Calu3 (cell line): ENCODE measurements at regions not wholly inside any gene's neighbourhood (a gene's known extent, or its start where the extent isn't known, plus 50 kb on each side); places are given as distances from the start of the nearest gene placed in this dataset.

Source experiments
- BruUV-seq: library from RNA; stranded (reverse); fragments of 400-500 nt; replicated peaks from 2 replicates; lab custom pipeline; 2021; lab: Mats Ljungman, UMichigan
- CTCF ChIA-PET: fragments of 300-600 bp; sonication (Branson Sonifier 250); formaldehyde crosslinking; loops from one replicate; lab custom pipeline; 2022; ENCODE audit warnings: antibody characterized with exemption; lab: Charles Lee
- DNase-seq: peaks from one replicate; pipeline ENCODE4 v3.0.0; 2022
- H3K27ac Mint-ChIP-seq: one replicate; pipeline ENCODE4 v1.8.0; 2022; ENCODE audit warnings: mixed read lengths; ENCODE audit not compliant: unreplicated experiment
- H3K27me3 Mint-ChIP-seq: one replicate; pipeline ENCODE4 v1.8.0; 2022; ENCODE audit warnings: mixed read lengths; ENCODE audit not compliant: unreplicated experiment
- H3K36me3 Mint-ChIP-seq: one replicate; pipeline ENCODE4 v1.8.0; 2022; ENCODE audit warnings: mild to moderate bottlenecking, moderate library complexity, mixed read lengths; ENCODE audit not compliant: insufficient read depth, unreplicated experiment
- H3K4me1 Mint-ChIP-seq: one replicate; pipeline ENCODE4 v1.8.0; 2022; ENCODE audit warnings: mild to moderate bottlenecking, low read depth, mixed read lengths; ENCODE audit not compliant: unreplicated experiment
- H3K4me3 Mint-ChIP-seq: one replicate; pipeline ENCODE4 v1.8.0; 2022; ENCODE audit warnings: mild to moderate bottlenecking, low read depth, moderate library complexity, mixed read lengths; ENCODE audit not compliant: unreplicated experiment
- H3K9me3 Mint-ChIP-seq: one replicate; pipeline ENCODE4 v1.8.0; 2022; ENCODE audit warnings: low read depth, mixed read lengths; ENCODE audit not compliant: unreplicated experiment
- CTCF ChIP-seq: fragments of 200-600 bp; IDR thresholded peaks from one replicate; pipeline ENCODE4 v1.8.0; 2022; ENCODE audit warnings: antibody characterized with exemption; ENCODE audit not compliant: unreplicated experiment
- intact Hi-C: fragments of 100-400 bp; cut with micrococcal nuclease; formaldehyde crosslinking; loops from one replicate; pipeline ENCODE4 v1.10.0; 2022; ENCODE audit not compliant: unreplicated experiment

- no peak for TF ChIP-seq CTCF
- Mint-ChIP-seq H3K36me3 (no peaks in the 10 kb centered on the region), H3K4me3 (no peak overlapping the region), H3K9me3 (peaks cover 16% of the 10 kb centered on the region), H3K4me1 (no peaks in the 10 kb centered on the region), H3K27me3 (no peaks in the 10 kb centered on the region), H3K27ac (no peak overlapping the region)
- intact Hi-C loops: no loop called here
- no peak for DNase-seq
- BruUV-seq: no TSS peak
- CTCF ChIA-PET: no interaction called here
Observed at GRCh38 chr9:119712325-119712724, 343.1 kb upstream of the BRINP1 start.

GRCh38 chr9:119709431-119709830 lies 340.2 kb upstream of the BRINP1 start:
- intact Hi-C loops: no loop called here
- H3K9me3 Mint-ChIP-seq: peaks cover 21% of the 10 kb centered on the region
- no peak overlapping the region for H3K27ac Mint-ChIP-seq
- no TSS peak for BruUV-seq
- H3K4me3 Mint-ChIP-seq: no peak overlapping the region
- no peaks in the 10 kb centered on the region for H3K4me1 Mint-ChIP-seq
- no peak for TF ChIP-seq CTCF
- no peak for DNase-seq
- CTCF ChIA-PET: no interaction called here
- no peaks in the 10 kb centered on the region for H3K36me3 Mint-ChIP-seq
- no peaks in the 10 kb centered on the region for H3K27me3 Mint-ChIP-seq

- Mint-ChIP-seq H3K9me3 (peaks cover 17% of the 10 kb centered on the region), H3K36me3 (no peaks in the 10 kb centered on the region), H3K4me3 (no peak overlapping the region), H3K27ac (no peak overlapping the region), H3K4me1 (no peaks in the 10 kb centered on the region), H3K27me3 (no peaks in the 10 kb centered on the region)
- DNase-seq: no peak
- CTCF ChIA-PET: interaction anchor here (0.7 kb wide), 1 partner anchor 10 kb away, joined by 4 read pairs; no protein-coding TSS in a partner anchor
- no peak for TF ChIP-seq CTCF
- BruUV-seq: no TSS peak
- intact Hi-C loops: no loop called here
Observed at GRCh38 chr9:119707228-119707845, 338.1 kb upstream of the BRINP1 start.

- Mint-ChIP-seq H3K4me3 (no peak overlapping the region), H3K9me3 (peaks cover 9% of the 10 kb centered on the region), H3K36me3 (no peaks in the 10 kb centered on the region), H3K27me3 (no peaks in the 10 kb centered on the region), H3K4me1 (no peaks in the 10 kb centered on the region), H3K27ac (no peak overlapping the region)
- no peak for DNase-seq
- intact Hi-C loops: no loop called here
- TF ChIP-seq CTCF: no peak
- CTCF ChIA-PET: no interaction called here
- BruUV-seq: no TSS peak
Observed at GRCh38 chr9:119701651-119702050, 332.4 kb upstream of the BRINP1 start.
